ENCODE measurements at regions not wholly inside any gene's neighbourhood (a gene's known extent, or its start where the extent isn't known, plus 50 kb on each side); places are given as distances from the start of the nearest gene placed in this dataset.
A peak's percentile ranks its signal among the peaks of the same experiment; 100 is the strongest.

GRCh38 chr9:129245276-129245675 lies 67.2 kb upstream of the IER5L start:
- DNase-seq = peak; percentile 71

GRCh38 chr9:129242971-129243561 lies 65.0 kb upstream of the IER5L start:
- DNase-seq = no peak

GRCh38 chr9:129242191-129242941 lies 64.3 kb upstream of the IER5L start:
- DNase-seq = no peak

- DNase-seq = no peak
These were observed 63.7 kb upstream of the IER5L start for GRCh38 chr9:129241725-129242124.

- DNase-seq = no peak
These were observed 62.6 kb upstream of the IER5L start for GRCh38 chr9:129240581-129241211.

- DNase-seq = no peak
These were observed 62.0 kb upstream of the IER5L start for GRCh38 chr9:129239946-129240490.

- DNase-seq = no peak
These were observed 59.7 kb upstream of the IER5L start for GRCh38 chr9:129237803-129238202.

GRCh38 chr9:129237164-129237611 lies 59.1 kb upstream of the IER5L start:
- peak; percentile 78 for DNase-seq

GRCh38 chr9:129236441-129237145 lies 58.5 kb upstream of the IER5L start:
- no peak for DNase-seq

GRCh38 chr9:129235931-129236331 lies 57.9 kb upstream of the IER5L start:
- DNase-seq = no peak

GRCh38 chr9:129235041-129235930 lies 57.2 kb upstream of the IER5L start:
- no peak for DNase-seq

GRCh38 chr9:129234491-129234890 lies 56.4 kb upstream of the IER5L start:
- no peak for DNase-seq

- DNase-seq = peak; percentile 34
These were observed 55.0 kb upstream of the IER5L start for GRCh38 chr9:129232839-129233591.

- DNase-seq = no peak
These were observed 53.7 kb upstream of the IER5L start for GRCh38 chr9:129231759-129232158.

- no peak for DNase-seq
These were observed 53.1 kb upstream of the IER5L start for GRCh38 chr9:129231022-129231739.

GRCh38 chr9:129230302-129230701 lies 52.2 kb upstream of the IER5L start:
- DNase-seq = no peak

All from NCI-H226 (cell line).